ENCODE measurements at regions not wholly inside any gene's neighbourhood (a gene's known extent, or its start where the extent isn't known, plus 50 kb on each side); places are given as distances from the start of the nearest gene placed in this dataset.

GRCh38 chr5:163963881-163964280 is 458.5 kb downstream of the MAT2B start:
- no peak for DNase-seq

- no peak for DNase-seq
Measured at GRCh38 chr5:163964671-163965070, 459.3 kb downstream of the MAT2B start.

- no peak for DNase-seq
Measured at GRCh38 chr5:163967268-163967667, 461.8 kb downstream of the MAT2B start.

- DNase-seq, result no peak
Measured at GRCh38 chr5:163968651-163969050, 463.2 kb downstream of the MAT2B start.

- DNase-seq, result no peak
Measured at GRCh38 chr5:163976696-163977095, 471.3 kb downstream of the MAT2B start.

- DNase-seq, result no peak
Measured at GRCh38 chr5:163978897-163979296, 473.5 kb downstream of the MAT2B start.

GRCh38 chr5:163988566-163988965 is 483.1 kb downstream of the MAT2B start:
- DNase-seq, result no peak

- no peak for DNase-seq
Measured at GRCh38 chr5:163993126-163993525, 487.7 kb downstream of the MAT2B start.

GRCh38 chr5:163995206-163995605 is 489.8 kb downstream of the MAT2B start:
- no peak for DNase-seq

GRCh38 chr5:163997965-163998364 is 492.5 kb downstream of the MAT2B start:
- no peak for DNase-seq

- no peak for DNase-seq
Measured at GRCh38 chr5:164000241-164000640, 494.8 kb downstream of the MAT2B start.

GRCh38 chr5:164000819-164001218 is 495.4 kb downstream of the MAT2B start:
- no peak for DNase-seq

- DNase-seq, result no peak
Measured at GRCh38 chr5:164002214-164002613, 496.8 kb downstream of the MAT2B start.

GRCh38 chr5:164002628-164003027 is 497.2 kb downstream of the MAT2B start:
- DNase-seq, result peak; percentile 49

- no peak for DNase-seq
Measured at GRCh38 chr5:164005071-164005470, 499.7 kb downstream of the MAT2B start.

- no peak for DNase-seq
Measured at GRCh38 chr5:164007064-164007463, 501.6 kb downstream of the MAT2B start.

GRCh38 chr5:164009621-164010020 is 504.2 kb downstream of the MAT2B start:
- DNase-seq, result no peak

- DNase-seq, result no peak
Measured at GRCh38 chr5:164010900-164011299, 505.5 kb downstream of the MAT2B start.

- DNase-seq, result no peak
Measured at GRCh38 chr5:164012371-164012770, 507.0 kb downstream of the MAT2B start.

GRCh38 chr5:164013077-164013670 is 507.8 kb downstream of the MAT2B start:
- DNase-seq, result peak; percentile 47

GRCh38 chr5:164020116-164020515 is 514.7 kb downstream of the MAT2B start:
- DNase-seq, result no peak

- DNase-seq, result no peak
Measured at GRCh38 chr5:164027738-164028137, 522.3 kb downstream of the MAT2B start.

- no peak for DNase-seq
Measured at GRCh38 chr5:164038128-164038783, 532.8 kb downstream of the MAT2B start.

GRCh38 chr5:164041105-164041504 is 535.7 kb downstream of the MAT2B start:
- DNase-seq, result no peak

GRCh38 chr5:164048359-164048926 is 543.0 kb downstream of the MAT2B start:
- no peak for DNase-seq

Measured in activated CD4-positive, alpha-beta T cell treated with anti-CD3 and anti-CD28 coated beads, Interleukin-10, Interleukin-2, amounts not matched to agents 100 ng/mL and 50 ng/mL, durations not matched to agents 16 hours and 8 hours (primary cell).